ENCODE measurements at regions not wholly inside any gene's neighbourhood (a gene's known extent, or its start where the extent isn't known, plus 50 kb on each side); places are given as distances from the start of the nearest gene placed in this dataset.
A peak's percentile ranks its signal among the peaks of the same experiment; 100 is the strongest.

DNA sequence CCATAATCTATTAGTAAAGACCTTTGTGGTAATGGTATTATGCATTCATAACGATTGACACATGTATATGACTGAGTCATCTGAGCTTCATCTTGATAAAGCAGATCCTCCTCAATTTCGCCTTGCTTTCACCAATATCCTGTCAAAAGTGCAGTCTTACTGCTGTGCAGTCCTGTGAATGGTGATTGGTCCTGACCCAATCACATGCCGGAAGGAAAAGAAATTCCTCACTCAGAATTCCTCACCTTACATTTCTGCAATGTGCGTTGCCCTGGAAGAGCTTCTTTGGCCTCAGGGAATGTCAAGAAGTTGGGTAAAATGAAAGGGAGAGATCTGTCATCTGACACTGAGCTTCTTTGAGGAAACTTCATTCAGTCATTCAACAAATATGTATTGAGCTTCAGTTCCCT lies 121.0 kb upstream of the TSPAN2 start:
- no peaks in the 10 kb centered on the region for H3K4me1 ChIP-seq (ENCODE audit: control insufficient read depth, insufficient read depth, low read length)

DNA sequence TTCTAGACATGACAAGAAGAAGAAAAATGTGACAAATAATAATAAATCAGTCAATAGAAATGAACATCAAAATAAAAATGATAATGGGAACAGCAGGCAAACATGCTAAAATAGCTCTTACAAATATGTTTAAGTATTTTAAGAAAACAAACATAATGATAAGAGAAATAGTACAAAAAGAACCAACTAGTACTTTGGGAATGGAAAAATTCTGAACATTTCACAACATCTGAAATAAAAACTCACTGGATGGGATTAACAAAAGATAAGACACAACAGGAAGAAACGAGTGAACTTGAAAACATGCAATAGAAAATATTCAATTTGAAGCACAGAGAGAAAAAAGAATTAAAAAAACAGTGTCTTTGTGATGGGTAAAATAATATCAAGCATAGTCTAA lies 115.2 kb upstream of the TSPAN2 start:
- no peaks in the 10 kb centered on the region for H3K4me1 ChIP-seq (ENCODE audit: control insufficient read depth, insufficient read depth, low read length)
- no peak overlapping the region for H3K4me3 ChIP-seq (ENCODE audit: low read depth, low read length)
- no CpG with 5 or more reads among the region's 1 CpG for WGBS (ENCODE audit: insufficient coverage)
- no peaks in the 10 kb centered on the region for H3K9me3 ChIP-seq (ENCODE audit: control insufficient read depth, insufficient read depth, low read length)
- no peaks in the 10 kb centered on the region for H3K36me3 ChIP-seq (ENCODE audit: control insufficient read depth, insufficient read depth, low read length)
- no peak for DNase-seq (ENCODE audit: low read depth in 4 of 6, low spot score in 6 of 6)
- H3K27me3 ChIP-seq (ENCODE audit: control insufficient read depth, insufficient read depth, low read length), result no peaks in the 10 kb centered on the region
- H3K27ac ChIP-seq (ENCODE audit: low read depth, low read length), result no peak overlapping the region

More for the DNA sequence above, 121.0 kb upstream of the TSPAN2 start:
- Histone ChIP-seq H3K27ac (ENCODE audit: low read depth, low read length) (no peak overlapping the region), H3K9me3 (ENCODE audit: control insufficient read depth, insufficient read depth, low read length) (no peaks in the 10 kb centered on the region), H3K27me3 (ENCODE audit: control insufficient read depth, insufficient read depth, low read length) (no peaks in the 10 kb centered on the region), H3K36me3 (ENCODE audit: control insufficient read depth, insufficient read depth, low read length) (no peaks in the 10 kb centered on the region), H3K4me3 (ENCODE audit: low read depth, low read length) (no peak overlapping the region)
- WGBS (ENCODE audit: insufficient coverage), result 100% methylated on average over 1 of the region's 4 CpGs
- DNase-seq (ENCODE audit: low read depth in 4 of 6, low spot score in 6 of 6), result no peak

DNA sequence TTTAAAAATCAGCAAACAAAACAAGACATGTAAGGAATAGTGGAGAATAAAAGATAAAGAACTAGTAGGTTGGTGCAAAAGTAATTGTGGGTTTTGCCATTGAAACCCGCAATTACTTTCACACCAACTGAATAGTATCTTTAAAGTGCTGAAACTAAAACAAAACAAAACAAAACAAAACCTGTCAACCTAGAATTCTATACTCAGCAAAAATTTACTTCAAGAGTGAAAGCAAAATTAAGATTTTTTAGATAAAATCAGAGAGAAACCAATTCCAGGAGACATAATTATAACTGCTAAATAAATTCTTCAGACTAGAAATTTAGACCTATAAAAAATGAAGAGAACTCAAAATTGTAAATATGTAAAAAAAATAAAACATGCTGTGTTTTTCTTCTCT lies 114.0 kb upstream of the TSPAN2 start:
- Histone ChIP-seq H3K36me3 (ENCODE audit: control insufficient read depth, insufficient read depth, low read length) (no peaks in the 10 kb centered on the region), H3K4me3 (ENCODE audit: low read depth, low read length) (no peak overlapping the region), H3K27ac (ENCODE audit: low read depth, low read length) (no peak overlapping the region), H3K4me1 (ENCODE audit: control insufficient read depth, insufficient read depth, low read length) (no peaks in the 10 kb centered on the region), H3K9me3 (ENCODE audit: control insufficient read depth, insufficient read depth, low read length) (no peaks in the 10 kb centered on the region), H3K27me3 (ENCODE audit: control insufficient read depth, insufficient read depth, low read length) (no peaks in the 10 kb centered on the region)
- DNase-seq (ENCODE audit: low read depth in 4 of 6, low spot score in 6 of 6), result no peak
- no CpG with 5 or more reads among the region's 1 CpG for WGBS (ENCODE audit: insufficient coverage)

DNA sequence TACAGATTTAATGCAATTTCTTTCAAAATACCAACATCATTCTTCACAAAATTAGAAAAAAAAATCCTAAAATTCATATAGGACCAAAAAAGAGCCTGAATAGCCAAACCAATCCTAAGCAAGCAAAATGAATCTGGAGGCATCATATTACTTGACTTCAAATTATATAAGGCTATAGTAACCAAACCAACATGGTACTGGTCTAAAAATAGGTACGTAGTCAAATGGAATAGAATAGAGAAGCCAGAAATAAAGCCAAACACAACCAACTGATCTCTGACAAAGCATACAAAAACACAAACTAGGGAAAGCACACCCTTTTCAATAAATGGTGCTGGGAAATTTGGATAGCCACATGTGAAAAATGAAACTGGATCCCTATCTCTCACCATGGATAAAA lies 112.3 kb upstream of the TSPAN2 start:
- Histone ChIP-seq H3K4me3 (ENCODE audit: low read depth, low read length) (no peak overlapping the region), H3K36me3 (ENCODE audit: control insufficient read depth, insufficient read depth, low read length) (no peaks in the 10 kb centered on the region), H3K9me3 (ENCODE audit: control insufficient read depth, insufficient read depth, low read length) (no peaks in the 10 kb centered on the region), H3K27ac (ENCODE audit: low read depth, low read length) (no peak overlapping the region), H3K4me1 (ENCODE audit: control insufficient read depth, insufficient read depth, low read length) (no peaks in the 10 kb centered on the region), H3K27me3 (ENCODE audit: control insufficient read depth, insufficient read depth, low read length) (no peaks in the 10 kb centered on the region)
- DNase-seq (ENCODE audit: low read depth in 4 of 6, low spot score in 6 of 6), result no peak
- no CpG with 5 or more reads among the region's 1 CpG for WGBS (ENCODE audit: insufficient coverage)

DNA sequence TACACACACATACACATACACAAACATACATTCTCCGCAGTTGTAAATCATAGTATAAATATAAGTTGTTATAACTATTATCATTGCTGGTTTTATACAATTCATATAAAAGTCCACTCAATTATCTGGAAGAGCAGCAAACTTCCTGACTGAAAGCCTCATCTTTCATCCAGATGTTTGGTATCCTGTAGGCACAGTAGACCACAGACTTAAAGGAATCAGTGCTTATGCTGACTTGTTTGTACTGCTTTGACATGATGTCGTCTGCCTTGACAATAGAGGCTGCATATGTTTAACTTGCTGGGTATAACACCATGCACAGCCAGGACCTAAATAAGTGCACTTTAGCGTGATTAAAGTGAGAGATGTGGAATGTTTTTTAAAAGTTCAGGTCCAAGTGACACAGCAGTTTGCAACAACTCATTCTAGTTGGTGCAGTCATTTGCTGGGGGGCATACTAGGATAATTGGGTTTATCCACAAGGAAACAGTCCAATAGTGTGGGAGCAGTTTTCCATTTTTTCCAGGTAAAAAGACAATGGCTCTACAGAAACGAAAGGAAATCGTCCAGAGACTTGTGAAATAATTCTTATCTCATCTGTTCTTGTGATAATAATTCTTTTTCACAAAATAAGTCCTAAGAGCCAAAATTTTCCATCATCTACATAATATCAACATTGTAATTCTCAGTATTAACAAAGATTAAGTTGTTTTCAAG lies 110.3 kb upstream of the TSPAN2 start:
- Histone ChIP-seq H3K4me1 (ENCODE audit: control insufficient read depth, insufficient read depth, low read length) (no peaks in the 10 kb centered on the region), H3K4me3 (ENCODE audit: low read depth, low read length) (no peak overlapping the region), H3K9me3 (ENCODE audit: control insufficient read depth, insufficient read depth, low read length) (no peaks in the 10 kb centered on the region), H3K27ac (ENCODE audit: low read depth, low read length) (no peak overlapping the region), H3K27me3 (ENCODE audit: control insufficient read depth, insufficient read depth, low read length) (no peaks in the 10 kb centered on the region), H3K36me3 (ENCODE audit: control insufficient read depth, insufficient read depth, low read length) (no peaks in the 10 kb centered on the region)
- DNase-seq (ENCODE audit: low read depth in 4 of 6, low spot score in 6 of 6), result no peak
- 30% methylated on average over 2 of the region's 5 CpGs for WGBS (ENCODE audit: insufficient coverage)

DNA sequence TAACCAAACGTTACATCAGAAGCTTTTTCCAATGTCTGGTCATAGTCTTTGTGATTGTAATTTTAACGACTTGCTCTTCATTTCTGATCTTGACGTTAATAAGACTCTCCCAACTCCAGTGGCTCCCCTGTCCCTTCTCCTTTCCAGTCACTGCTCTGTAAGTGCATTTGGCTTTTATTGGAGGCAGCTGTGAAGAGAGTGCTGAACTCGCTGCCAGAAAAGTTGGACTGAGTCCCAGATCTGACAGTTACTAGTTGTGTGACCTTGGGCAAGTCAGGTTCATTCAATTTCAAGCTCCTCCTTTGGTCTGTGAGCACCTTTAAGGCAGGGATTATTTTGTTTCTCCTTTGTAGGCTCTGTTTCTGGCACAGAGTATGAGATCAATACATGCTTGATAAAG lies 109.6 kb upstream of the TSPAN2 start:
- H3K4me1 ChIP-seq (ENCODE audit: control insufficient read depth, insufficient read depth, low read length), result no peaks in the 10 kb centered on the region
- H3K36me3 ChIP-seq (ENCODE audit: control insufficient read depth, insufficient read depth, low read length), result no peaks in the 10 kb centered on the region
- H3K9me3 ChIP-seq (ENCODE audit: control insufficient read depth, insufficient read depth, low read length), result no peaks in the 10 kb centered on the region
- WGBS (ENCODE audit: insufficient coverage), result 33% methylated on average over 1 of the region's 4 CpGs
- H3K27me3 ChIP-seq (ENCODE audit: control insufficient read depth, insufficient read depth, low read length), result no peaks in the 10 kb centered on the region
- no peak overlapping the region for H3K27ac ChIP-seq (ENCODE audit: low read depth, low read length)
- H3K4me3 ChIP-seq (ENCODE audit: low read depth, low read length), result no peak overlapping the region
- DNase-seq (ENCODE audit: low read depth in 4 of 6, low spot score in 6 of 6), result peak in 2 of 6 donors; percentile 37 to 47

DNA sequence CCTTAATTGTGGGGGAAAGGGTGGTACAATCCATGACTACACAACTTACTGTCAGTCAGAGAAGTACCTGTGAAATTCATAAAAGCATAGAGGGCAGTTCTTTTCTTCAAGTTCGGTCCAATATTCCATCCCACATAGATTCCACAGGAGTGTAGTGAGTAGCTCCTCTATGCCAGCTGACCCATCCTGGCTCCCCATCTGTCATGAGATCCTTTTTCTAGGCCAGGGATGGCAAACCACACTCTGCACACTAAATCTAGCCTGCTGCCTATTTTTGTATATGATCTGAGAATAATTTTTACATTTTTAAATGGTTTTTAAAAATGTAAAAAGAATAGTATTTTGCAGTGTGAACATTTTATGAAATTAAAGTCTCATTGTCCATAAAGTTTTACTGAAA lies 107.0 kb upstream of the TSPAN2 start:
- H3K4me3 ChIP-seq (ENCODE audit: low read depth, low read length), result no peak overlapping the region
- no CpG with 5 or more reads among the region's 1 CpG for WGBS (ENCODE audit: insufficient coverage)
- H3K27me3 ChIP-seq (ENCODE audit: control insufficient read depth, insufficient read depth, low read length), result no peaks in the 10 kb centered on the region
- H3K27ac ChIP-seq (ENCODE audit: low read depth, low read length), result no peak overlapping the region
- no peak for DNase-seq (ENCODE audit: low read depth in 4 of 6, low spot score in 6 of 6)
- H3K4me1 ChIP-seq (ENCODE audit: control insufficient read depth, insufficient read depth, low read length), result no peaks in the 10 kb centered on the region
- no peaks in the 10 kb centered on the region for H3K9me3 ChIP-seq (ENCODE audit: control insufficient read depth, insufficient read depth, low read length)
- no peaks in the 10 kb centered on the region for H3K36me3 ChIP-seq (ENCODE audit: control insufficient read depth, insufficient read depth, low read length)

DNA sequence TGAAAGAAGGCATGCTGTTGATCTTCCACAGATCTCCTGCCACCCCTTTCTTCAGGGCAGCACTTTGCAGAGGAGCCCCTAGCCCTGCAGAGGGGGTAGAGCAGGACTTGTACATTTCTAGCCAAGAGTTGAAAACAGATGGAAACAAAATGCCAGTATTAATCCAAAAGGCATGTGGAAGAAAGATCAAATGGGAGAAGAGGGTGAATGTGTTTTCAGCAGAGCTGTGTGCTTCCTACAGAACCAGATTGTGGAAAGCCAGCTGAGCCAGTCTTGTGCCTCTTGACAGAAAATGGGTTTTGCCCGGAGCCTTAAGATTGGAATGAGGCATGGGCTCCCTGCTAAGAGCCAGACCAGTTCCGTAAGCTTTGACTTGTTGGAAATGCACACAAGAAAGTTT lies 105.2 kb upstream of the TSPAN2 start:
- DNase-seq (ENCODE audit: low read depth in 4 of 6, low spot score in 6 of 6), result no peak
- H3K27me3 ChIP-seq (ENCODE audit: control insufficient read depth, insufficient read depth, low read length), result no peaks in the 10 kb centered on the region
- no peaks in the 10 kb centered on the region for H3K4me1 ChIP-seq (ENCODE audit: control insufficient read depth, insufficient read depth, low read length)
- WGBS (ENCODE audit: insufficient coverage), result 46% methylated on average over 2 of the region's 2 CpGs
- no peak overlapping the region for H3K4me3 ChIP-seq (ENCODE audit: low read depth, low read length)
- H3K9me3 ChIP-seq (ENCODE audit: control insufficient read depth, insufficient read depth, low read length), result no peaks in the 10 kb centered on the region
- no peaks in the 10 kb centered on the region for H3K36me3 ChIP-seq (ENCODE audit: control insufficient read depth, insufficient read depth, low read length)
- H3K27ac ChIP-seq (ENCODE audit: low read depth, low read length), result no peak overlapping the region

DNA sequence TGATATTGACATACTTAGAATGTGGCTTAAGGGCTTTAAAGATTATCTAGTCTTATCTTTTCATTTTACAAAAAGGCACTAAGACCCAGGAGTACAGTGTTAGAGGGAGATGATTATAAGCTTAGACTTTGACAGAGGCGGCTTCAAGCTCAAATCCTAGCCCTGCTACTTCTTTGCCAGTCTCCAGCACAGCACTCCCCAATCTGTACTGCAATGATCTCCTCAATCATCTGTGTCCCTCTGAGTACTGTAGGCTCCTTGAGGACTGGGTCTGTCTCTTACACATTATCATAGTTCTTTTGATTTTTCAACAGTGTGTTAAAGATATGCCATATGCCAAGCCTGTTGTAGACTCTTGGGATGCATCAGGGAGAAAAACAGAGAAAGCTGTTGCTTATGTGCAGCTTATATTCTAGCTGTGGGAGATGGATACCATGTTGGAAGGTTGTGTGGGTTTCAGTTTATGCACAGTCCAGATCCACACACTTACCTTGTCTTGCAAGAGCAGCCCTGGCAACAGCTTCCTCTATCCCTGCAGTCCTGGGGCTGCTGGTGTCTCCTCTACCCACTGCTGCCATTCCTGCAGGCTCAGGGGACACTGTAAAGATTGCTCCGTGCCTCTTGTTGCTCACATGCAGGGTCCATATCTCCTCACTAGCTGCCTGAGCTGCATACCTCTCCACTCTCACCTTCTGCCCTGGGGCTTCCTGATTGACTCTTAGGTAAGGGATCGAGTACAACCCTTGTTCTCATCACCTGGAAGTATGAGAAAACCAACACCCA lies 103.9 kb upstream of the TSPAN2 start:
- no peak overlapping the region for H3K4me3 ChIP-seq (ENCODE audit: low read depth, low read length)
- no peaks in the 10 kb centered on the region for H3K9me3 ChIP-seq (ENCODE audit: control insufficient read depth, insufficient read depth, low read length)
- no peak overlapping the region for H3K27ac ChIP-seq (ENCODE audit: low read depth, low read length)
- H3K27me3 ChIP-seq (ENCODE audit: control insufficient read depth, insufficient read depth, low read length), result no peaks in the 10 kb centered on the region
- DNase-seq (ENCODE audit: low read depth in 4 of 6, low spot score in 6 of 6), result peak in 1 of 6 donors; percentile 39
- no peaks in the 10 kb centered on the region for H3K4me1 ChIP-seq (ENCODE audit: control insufficient read depth, insufficient read depth, low read length)
- H3K36me3 ChIP-seq (ENCODE audit: control insufficient read depth, insufficient read depth, low read length), result no peaks in the 10 kb centered on the region
- 84% methylated on average over 2 of the region's 3 CpGs for WGBS (ENCODE audit: insufficient coverage)

DNA sequence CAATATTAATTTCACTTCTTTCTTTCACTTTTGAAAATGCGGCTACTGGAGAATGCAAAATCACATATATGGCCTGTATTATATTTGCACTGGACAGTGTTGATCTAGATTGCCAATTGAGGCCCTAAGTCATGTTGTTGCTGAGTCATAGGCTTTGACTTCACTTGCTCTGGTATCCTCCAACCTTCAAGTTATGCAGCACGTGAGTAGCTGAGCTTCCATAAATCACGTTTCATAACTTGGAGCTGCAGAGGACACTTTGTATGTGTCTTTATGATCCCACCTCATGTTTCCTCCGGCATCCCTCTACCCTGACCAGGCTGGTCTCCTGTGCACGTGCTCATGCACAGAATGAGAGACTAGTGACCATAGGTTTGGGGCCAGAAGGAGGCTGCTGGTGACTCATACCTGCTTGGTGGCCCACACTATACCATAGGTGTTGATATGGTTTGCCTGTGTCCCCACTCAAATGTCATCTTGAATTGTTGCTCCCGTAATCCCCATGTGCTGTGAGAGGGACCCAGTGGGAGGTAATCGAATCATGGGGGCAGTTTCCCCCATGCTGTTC lies 103.0 kb upstream of the TSPAN2 start:
- no peak for DNase-seq (ENCODE audit: low read depth in 4 of 6, low spot score in 6 of 6)
- Histone ChIP-seq H3K27ac (ENCODE audit: low read depth, low read length) (no peak overlapping the region), H3K36me3 (ENCODE audit: control insufficient read depth, insufficient read depth, low read length) (no peaks in the 10 kb centered on the region), H3K9me3 (ENCODE audit: control insufficient read depth, insufficient read depth, low read length) (no peaks in the 10 kb centered on the region), H3K4me1 (ENCODE audit: control insufficient read depth, insufficient read depth, low read length) (no peaks in the 10 kb centered on the region), H3K27me3 (ENCODE audit: control insufficient read depth, insufficient read depth, low read length) (no peaks in the 10 kb centered on the region), H3K4me3 (ENCODE audit: low read depth, low read length) (no peak overlapping the region)
- 98% methylated on average over 6 of the region's 7 CpGs for WGBS (ENCODE audit: insufficient coverage)
